Spleen (tissue), 11 donors: ENCODE measurements at regions not wholly inside any gene's neighbourhood (a gene's known extent, or its start where the extent isn't known, plus 50 kb on each side); places are given as distances from the start of the nearest gene placed in this dataset.

Experiments used
- DNase-seq: peaks from one replicate; pipeline ENCODE4 v3.0.0-alpha.2; 2020
- H3K27ac ChIP-seq, 8 donors: fragments of 200-600 bp; sonication (generic) in 7 of 8; 1 replicate in 4 of 8; 2 replicates in 4 of 8; pipeline versions ENCODE4 v1.5.0 to v1.8.0; 2016 to 2021; ENCODE audit warnings: inconsistent platforms in 4 of 8, mild to moderate bottlenecking in 4 of 8, moderate library complexity in 1 of 8
- H3K27me3 ChIP-seq, 7 donors: fragments of 200-600 bp; sonication (generic) in 6 of 7; replicated peaks in 1 of 7; 1 replicate in 4 of 7; 2 replicates in 3 of 7; pipeline versions ENCODE4 v1.5.0 to v1.8.0; 2016 to 2021; ENCODE audit warnings: inconsistent platforms in 3 of 7, mild to moderate bottlenecking in 1 of 7
- H3K36me3 ChIP-seq, 6 donors: fragments of 200-600 bp; sonication (generic) in 5 of 6; 1 replicate in 4 of 6; 2 replicates in 2 of 6; pipeline versions ENCODE4 v1.5.0 to v1.8.0; 2016 to 2021; ENCODE audit warnings: inconsistent platforms in 2 of 6
- H3K4me1 ChIP-seq, 6 donors: fragments of 200-600 bp; sonication (generic) in 5 of 6; 1 replicate in 3 of 6; 2 replicates in 3 of 6; pipeline versions ENCODE4 v1.5.0 to v1.8.0; 2016 to 2021; ENCODE audit warnings: inconsistent platforms in 3 of 6
- H3K4me3 ChIP-seq, 8 donors: fragments of 200-600 bp; sonication (generic) in 7 of 8; 1 replicate in 4 of 8; 2 replicates in 4 of 8; pipeline versions ENCODE4 v1.5.0 to v1.8.0; 2016 to 2021; ENCODE audit warnings: inconsistent platforms in 4 of 8, mild to moderate bottlenecking in 4 of 8, moderate library complexity in 2 of 8
- H3K9me3 ChIP-seq, 8 donors: fragments of 200-600 bp; sonication (generic) in 7 of 8; 1 replicate in 4 of 8; 2 replicates in 4 of 8; pipeline versions ENCODE4 v1.5.0 to v1.8.0; 2016 to 2021; ENCODE audit warnings: inconsistent platforms in 4 of 8
- CTCF ChIP-seq, 11 experiments: fragments of 200-600 bp in 7 of 11; fragments of 450-650 bp in 4 of 11; sonication (generic) in 4 of 11; IDR thresholded peaks in 8 of 11; conservative IDR thresholded peaks in 3 of 11; 1 replicate in 7 of 11; 2 replicates in 4 of 11; pipeline versions ENCODE4 v1.4.0 to v1.8.0; 2016 to 2021; ENCODE audit warnings: antibody characterized with exemption in 11 of 11, inconsistent platforms in 4 of 11, mild to moderate bottlenecking in 1 of 11
- POLR2A ChIP-seq, 3 donors: fragments of 450-650 bp; IDR thresholded peaks; one replicate each; pipeline ENCODE4 v1.5.1; 2017; ENCODE audit warnings: antibody characterized with exemption in 3 of 3, mild to moderate bottlenecking in 1 of 3
- POLR2AphosphoS5 ChIP-seq, 3 donors: sonication (generic); formaldehyde crosslinking; IDR thresholded peaks; one replicate each; pipeline ENCODE4 v1.5.1; 2017; ENCODE audit warnings: antibody characterized with exemption in 3 of 3
- WGBS, 5 donors: extraction: QIAGEN DNeasy Blood & Tissue Kit in 3 of 5; methylation state at CpG; one replicate each; pipeline versions ENCODE4 v1.1.5 to v1.1.7; 2013 to 2018; 5-methylcytosine and 5-hydroxymethylcytosine counted together
- intact Hi-C: fragments of 100-400 bp; cut with DNase I; formaldehyde crosslinking; loops from one replicate; pipeline ENCODE4 v1.15.0; 2023; ENCODE audit warnings: low total_unique reads
- donor health status: healthy with polysubstance abuse.
- donor health status: DM: no; HTN: no; CAD: no; lungs with moderate emphysema.
- donor health status: DM: no; HTN: no; CAD: no.
- donor health status: Bipolar disorder and iron deficiency.
- donor health status: healthy.
- donor health status: DM: no; HTN: no; CAD: no.
- donor health status: DM: yes; HTN: yes; CAD: no.

GRCh38 chr4:17164666-17165065, 266.2 kb upstream of the LDB2 start:
- Histone ChIP-seq H3K4me3 (no peak overlapping the region), H3K36me3 (no peaks in the 10 kb centered on the region), H3K4me1 (no peaks in the 10 kb centered on the region), H3K27ac (no peak overlapping the region), H3K27me3 (no peaks in the 10 kb centered on the region), H3K9me3 (peaks cover 0 to 29% (median 12%) of the 10 kb centered on the region in 8 donors)
- intact Hi-C loops = no loop called here
- TF ChIP-seq POLR2A (IDR thresholded peaks at IDR 0.05) (no peak), CTCF (IDR thresholded peaks at IDR 0.05 in 8 of 11, conservative IDR thresholded peaks at IDR 0.05 in 3 of 11) (no peak), POLR2AphosphoS5 (IDR thresholded peaks at IDR 0.05) (no peak)
- no peak for DNase-seq
- 79 to 90% (median 85%) methylated on average over 2 of the region's 2 CpGs for WGBS, 5 donors

- 83 to 97% (median 88%) methylated on average over 3 of the region's 3 CpGs for WGBS, 5 donors
- H3K4me1 ChIP-seq = no peaks in the 10 kb centered on the region
- no peak overlapping the region for H3K4me3 ChIP-seq
- intact Hi-C loops = no loop called here
- H3K9me3 ChIP-seq = peaks cover 0 to 31% (median 14%) of the 10 kb centered on the region in 8 donors
- no peak for DNase-seq
- no peaks in the 10 kb centered on the region for H3K36me3 ChIP-seq
- H3K27me3 ChIP-seq = no peaks in the 10 kb centered on the region
- no peak overlapping the region for H3K27ac ChIP-seq
- no peak for TF ChIP-seq POLR2AphosphoS5 (IDR thresholded peaks at IDR 0.05)
- no peak for TF ChIP-seq POLR2A (IDR thresholded peaks at IDR 0.05)
- TF ChIP-seq CTCF (IDR thresholded peaks at IDR 0.05 in 8 of 11, conservative IDR thresholded peaks at IDR 0.05 in 3 of 11) = no peak
Observed at GRCh38 chr4:17163156-17163771, 264.8 kb upstream of the LDB2 start.

GRCh38 chr4:17157304-17157703, 258.9 kb upstream of the LDB2 start:
- no peaks in the 10 kb centered on the region for H3K27me3 ChIP-seq
- H3K36me3 ChIP-seq = no peaks in the 10 kb centered on the region
- no peak for DNase-seq
- no peaks in the 10 kb centered on the region for H3K4me1 ChIP-seq
- intact Hi-C loops = no loop called here
- no peak overlapping the region for H3K4me3 ChIP-seq
- H3K27ac ChIP-seq = no peak overlapping the region
- 67 to 89% (median 76%) methylated on average over 4 of the region's 4 CpGs for WGBS, 5 donors
- H3K9me3 ChIP-seq = peaks cover 0 to 22% (median 12%) of the 10 kb centered on the region in 8 donors
- TF ChIP-seq POLR2A (IDR thresholded peaks at IDR 0.05) = no peak
- TF ChIP-seq CTCF (IDR thresholded peaks at IDR 0.05 in 8 of 11, conservative IDR thresholded peaks at IDR 0.05 in 3 of 11) = no peak
- TF ChIP-seq POLR2AphosphoS5 (IDR thresholded peaks at IDR 0.05) = no peak

- Histone ChIP-seq H3K4me1 (no peaks in the 10 kb centered on the region), H3K36me3 (no peaks in the 10 kb centered on the region), H3K4me3 (no peak overlapping the region), H3K27ac (no peak overlapping the region), H3K27me3 (no peaks in the 10 kb centered on the region), H3K9me3 (peaks cover 0 to 7% (median 0%) of the 10 kb centered on the region in 8 donors)
- no peak for DNase-seq
- intact Hi-C loops = no loop called here
- TF ChIP-seq CTCF (IDR thresholded peaks at IDR 0.05 in 8 of 11, conservative IDR thresholded peaks at IDR 0.05 in 3 of 11) = no peak
- TF ChIP-seq POLR2AphosphoS5 (IDR thresholded peaks at IDR 0.05) = no peak
- no peak for TF ChIP-seq POLR2A (IDR thresholded peaks at IDR 0.05)
Observed at GRCh38 chr4:17155486-17155885, 257.0 kb upstream of the LDB2 start.
